Astrocyte (in vitro differentiated cells and primary cell): ENCODE measurements at regions not wholly inside any gene's neighbourhood (a gene's known extent, or its start where the extent isn't known, plus 50 kb on each side); places are given as distances from the start of the nearest gene placed in this dataset.

Experiments
- CTCF ChIP-seq: IDR thresholded peaks from 2 replicates; pipeline ENCODE4 v1.5.1; 2011; ENCODE audit warnings: low read depth, mild to moderate bottlenecking, inconsistent platforms, low read length, moderate library complexity; ENCODE audit not compliant: insufficient read depth
- EZH2 ChIP-seq: IDR thresholded peaks from 2 replicates; pipeline ENCODE4 v1.6.1; 2012; ENCODE audit warnings: mild to moderate bottlenecking, low read length, inconsistent platforms; ENCODE audit not compliant: insufficient read depth

- no peak for TF ChIP-seq CTCF
- no peak for TF ChIP-seq EZH2
Measured at GRCh38 chr4:116126794-116127193, 958.6 kb downstream of the TRAM1L1 start.
